ENCODE measurements at regions not wholly inside any gene's neighbourhood (a gene's known extent, or its start where the extent isn't known, plus 50 kb on each side); places are given as distances from the start of the nearest gene placed in this dataset.

- Histone ChIP-seq H3K27me3 (no peaks in the 10 kb centered on the region), H3K4me1 (no peaks in the 10 kb centered on the region), H3K9ac (no peak overlapping the region), H4K20me1 (ENCODE audit: low read depth) (no peaks in the 10 kb centered on the region), H3K4me2 (no peak overlapping the region), H3K79me2 (ENCODE audit: low read depth) (no peaks in the 10 kb centered on the region), H3K27ac (no peak overlapping the region), H3K36me3 (no peaks in the 10 kb centered on the region), H2AFZ (replicated peaks) (no peak overlapping the region), H3K9me3 (ENCODE audit: low read depth) (peaks cover 8% of the 10 kb centered on the region), H3K4me3 (no peak overlapping the region), H3F3A (ENCODE audit: low read depth) (peaks cover 10% of the 10 kb centered on the region)
- no peaks in the 10 kb centered on the region for H3K36me3 Mint-ChIP-seq
- H3K4me3 Mint-ChIP-seq = no peak overlapping the region
- peaks cover 7% of the 10 kb centered on the region for H3K9me3 Mint-ChIP-seq
- H3K27ac Mint-ChIP-seq = peak overlapping the region; percentile 79
- peaks cover 18% of the 10 kb centered on the region for H3K4me1 Mint-ChIP-seq
- peaks cover 16% of the 10 kb centered on the region for H3K27me3 Mint-ChIP-seq (ENCODE audit: insufficient read depth, low read depth)
- no peak for DNase-seq (ENCODE audit: low spot score)
- no peak for TF ChIP-seq EZH2 (IDR thresholded peaks at IDR 0.05)
Measured at GRCh38 chr1:2919841-2920240, 101.4 kb upstream of the ACTRT2 start.

GRCh38 chr1:2920421-2921015, 100.7 kb upstream of the ACTRT2 start:
- no peak for TF ChIP-seq CTCF (IDR thresholded peaks at IDR 0.05)
- no peak for TF ChIP-seq EZH2 (IDR thresholded peaks at IDR 0.05)
- no peak for TF ChIP-seq EZH2phosphoT487 (IDR thresholded peaks at IDR 0.05)
- H3K27ac ChIP-seq = no peak overlapping the region
- no peak overlapping the region for H3K9ac ChIP-seq
- no peaks in the 10 kb centered on the region for H4K20me1 ChIP-seq (ENCODE audit: low read depth)
- peaks cover 7% of the 10 kb centered on the region for H3F3A ChIP-seq (ENCODE audit: low read depth)
- Mint-ChIP-seq H3K4me3 (no peak overlapping the region), H3K27me3 (ENCODE audit: insufficient read depth, low read depth) (peaks cover 14% of the 10 kb centered on the region), H3K36me3 (no peaks in the 10 kb centered on the region), H3K27ac (no peak overlapping the region), H3K4me1 (peaks cover 16% of the 10 kb centered on the region), H3K9me3 (peaks cover 5% of the 10 kb centered on the region)
- no peaks in the 10 kb centered on the region for H3K27me3 ChIP-seq
- no peak overlapping the region for H2AFZ ChIP-seq (replicated peaks)
- no peaks in the 10 kb centered on the region for H3K79me2 ChIP-seq (ENCODE audit: low read depth)
- no peaks in the 10 kb centered on the region for H3K4me1 ChIP-seq
- H3K4me2 ChIP-seq = no peak overlapping the region
- no peak for DNase-seq (ENCODE audit: low spot score)
- peaks cover 8% of the 10 kb centered on the region for H3K9me3 ChIP-seq (ENCODE audit: low read depth)
- H3K4me3 ChIP-seq = no peak overlapping the region
- no peaks in the 10 kb centered on the region for H3K36me3 ChIP-seq

GRCh38 chr1:2921970-2922686, 99.1 kb upstream of the ACTRT2 start:
- Histone ChIP-seq H3K4me1 (no peaks in the 10 kb centered on the region), H3K4me3 (no peak overlapping the region), H3K9ac (no peak overlapping the region), H4K20me1 (ENCODE audit: low read depth) (no peaks in the 10 kb centered on the region), H3K27ac (no peak overlapping the region), H3K27me3 (no peaks in the 10 kb centered on the region), H3F3A (ENCODE audit: low read depth) (no peaks in the 10 kb centered on the region), H3K36me3 (no peaks in the 10 kb centered on the region), H2AFZ (replicated peaks) (no peak overlapping the region), H3K9me3 (ENCODE audit: low read depth) (peaks cover 4% of the 10 kb centered on the region), H3K4me2 (no peak overlapping the region), H3K79me2 (ENCODE audit: low read depth) (no peaks in the 10 kb centered on the region)
- no peaks in the 10 kb centered on the region for H3K9me3 Mint-ChIP-seq
- H3K27ac Mint-ChIP-seq = no peak overlapping the region
- peaks cover 5% of the 10 kb centered on the region for H3K27me3 Mint-ChIP-seq (ENCODE audit: insufficient read depth, low read depth)
- no peak for DNase-seq (ENCODE audit: low spot score)
- H3K4me3 Mint-ChIP-seq = no peak overlapping the region
- no peak for TF ChIP-seq EZH2 (IDR thresholded peaks at IDR 0.05)
- TF ChIP-seq EZH2phosphoT487 (IDR thresholded peaks at IDR 0.05) = no peak
- peak; percentile 15 for TF ChIP-seq CTCF (IDR thresholded peaks at IDR 0.05)
- no peaks in the 10 kb centered on the region for H3K36me3 Mint-ChIP-seq
- H3K4me1 Mint-ChIP-seq = peaks cover 11% of the 10 kb centered on the region

- Histone ChIP-seq H3K36me3 (no peaks in the 10 kb centered on the region), H3K27me3 (no peaks in the 10 kb centered on the region), H3K27ac (no peak overlapping the region), H4K20me1 (ENCODE audit: low read depth) (no peaks in the 10 kb centered on the region), H3K79me2 (ENCODE audit: low read depth) (no peaks in the 10 kb centered on the region), H3K4me2 (no peak overlapping the region), H3K9ac (no peak overlapping the region), H3K4me3 (no peak overlapping the region), H3K4me1 (no peaks in the 10 kb centered on the region), H3K9me3 (ENCODE audit: low read depth) (no peaks in the 10 kb centered on the region), H2AFZ (replicated peaks) (no peak overlapping the region), H3F3A (ENCODE audit: low read depth) (no peaks in the 10 kb centered on the region)
- Mint-ChIP-seq H3K36me3 (no peaks in the 10 kb centered on the region), H3K4me1 (peaks cover 7% of the 10 kb centered on the region), H3K27me3 (ENCODE audit: insufficient read depth, low read depth) (peaks cover 5% of the 10 kb centered on the region), H3K4me3 (no peak overlapping the region), H3K27ac (peak overlapping the region; percentile 44), H3K9me3 (no peaks in the 10 kb centered on the region)
- TF ChIP-seq EZH2 (IDR thresholded peaks at IDR 0.05) (no peak), EZH2phosphoT487 (IDR thresholded peaks at IDR 0.05) (no peak), CTCF (IDR thresholded peaks at IDR 0.05) (no peak)
- DNase-seq (ENCODE audit: low spot score) = no peak
Measured at GRCh38 chr1:2923351-2923750, 97.9 kb upstream of the ACTRT2 start.
